RWPE2 (cell line): ENCODE measurements at regions not wholly inside any gene's neighbourhood (a gene's known extent, or its start where the extent isn't known, plus 50 kb on each side); places are given as distances from the start of the nearest gene placed in this dataset.

ENCODE experiments used
- ATAC-seq: fragments of 200-7000 bp; cut with Tn5 transposase; 3 replicates; pipeline ENCODE4 v1.9.1; 2021; ENCODE audit warnings: low read depth
- DNase-seq: peaks from one replicate; pipeline ENCODE4 v3.0.0-alpha.2; 2020; ENCODE audit warnings: low spot score
- H3K27ac ChIP-seq: fragments of 450-650 bp; 2 replicates; pipeline ENCODE4 v1.5.1; 2017; ENCODE audit warnings: mild to moderate bottlenecking; ENCODE audit not compliant: poor library complexity, severe bottlenecking
- H3K27me3 ChIP-seq: fragments of 250-450 bp; sonication (Bioruptor Pico); 2 replicates; pipeline ENCODE4 v1.5.1; 2021; ENCODE audit warnings: mild to moderate bottlenecking, moderate library complexity; ENCODE audit not compliant: insufficient read depth, poor library complexity, severe bottlenecking
- H3K36me3 ChIP-seq: fragments of 250-450 bp; sonication (Bioruptor Pico); 2 replicates; pipeline ENCODE4 v1.5.1; 2020; ENCODE audit warnings: low read depth, mild to moderate bottlenecking, moderate library complexity
- H3K4me1 ChIP-seq: fragments of 250-450 bp; sonication (Bioruptor Pico); 2 replicates; pipeline ENCODE4 v1.5.1; 2021; ENCODE audit warnings: mild to moderate bottlenecking, moderate library complexity; ENCODE audit not compliant: insufficient read depth, poor library complexity, severe bottlenecking
- H3K4me3 ChIP-seq: fragments of 250-450 bp; sonication (Bioruptor Pico); 2 replicates; pipeline ENCODE4 v1.5.1; 2021; ENCODE audit warnings: mild to moderate bottlenecking, moderate library complexity; ENCODE audit not compliant: severe bottlenecking
- H3K9me3 ChIP-seq: fragments of 250-450 bp; sonication (Bioruptor Pico); 2 replicates; pipeline ENCODE4 v1.5.1; 2021; ENCODE audit warnings: mild to moderate bottlenecking, moderate library complexity; ENCODE audit not compliant: severe bottlenecking
- CTCF ChIP-seq: fragments of 450-650 bp; IDR thresholded peaks from one replicate; pipeline ENCODE4 v1.5.1; 2017; ENCODE audit warnings: mild to moderate bottlenecking, moderate library complexity; ENCODE audit not compliant: poor library complexity, severe bottlenecking

GRCh38 chr2:172241222-172241621 lies 138.5 kb upstream of the DLX2 start:
- H3K27me3 ChIP-seq, result no peaks in the 10 kb centered on the region
- no peak for TF ChIP-seq CTCF
- H3K4me3 ChIP-seq, result no peak overlapping the region
- no peaks in the 10 kb centered on the region for H3K36me3 ChIP-seq
- ATAC-seq, result no peak
- DNase-seq, result no peak
- H3K9me3 ChIP-seq, result no peaks in the 10 kb centered on the region
- H3K27ac ChIP-seq, result no peak overlapping the region
- H3K4me1 ChIP-seq, result peaks cover 3% of the 10 kb centered on the region

GRCh38 chr2:172242471-172242870 lies 139.8 kb upstream of the DLX2 start:
- no peak overlapping the region for H3K27ac ChIP-seq
- DNase-seq (no peak), ATAC-seq (no peak)
- TF ChIP-seq CTCF, result no peak
- H3K9me3 ChIP-seq, result no peaks in the 10 kb centered on the region
- H3K4me3 ChIP-seq, result no peak overlapping the region
- peaks cover 16% of the 10 kb centered on the region for H3K4me1 ChIP-seq
- no peaks in the 10 kb centered on the region for H3K36me3 ChIP-seq
- no peaks in the 10 kb centered on the region for H3K27me3 ChIP-seq

- ATAC-seq (no peak), DNase-seq (no peak)
- Histone ChIP-seq H3K36me3 (no peaks in the 10 kb centered on the region), H3K4me1 (peaks cover 20% of the 10 kb centered on the region), H3K27me3 (no peaks in the 10 kb centered on the region), H3K27ac (no peak overlapping the region), H3K4me3 (no peak overlapping the region), H3K9me3 (no peaks in the 10 kb centered on the region)
- TF ChIP-seq CTCF, result no peak
Observed at GRCh38 chr2:172242961-172243360, 140.3 kb upstream of the DLX2 start.

- TF ChIP-seq CTCF, result no peak
- H3K4me1 ChIP-seq, result peaks cover 37% of the 10 kb centered on the region
- H3K9me3 ChIP-seq, result no peaks in the 10 kb centered on the region
- H3K27ac ChIP-seq, result no peak overlapping the region
- no peak for DNase-seq
- H3K4me3 ChIP-seq, result no peak overlapping the region
- no peaks in the 10 kb centered on the region for H3K36me3 ChIP-seq
- H3K27me3 ChIP-seq, result no peaks in the 10 kb centered on the region
- no peak for ATAC-seq
Observed at GRCh38 chr2:172244419-172245130, 141.9 kb upstream of the DLX2 start.

- H3K4me1 ChIP-seq, result peaks cover 57% of the 10 kb centered on the region
- DNase-seq (no peak), ATAC-seq (peak; percentile 1; the same call in 1 of the 3 replicates)
- no peak for TF ChIP-seq CTCF
- no peak overlapping the region for H3K4me3 ChIP-seq
- no peaks in the 10 kb centered on the region for H3K27me3 ChIP-seq
- H3K27ac ChIP-seq, result peak overlapping the region; percentile 100
- H3K9me3 ChIP-seq, result no peaks in the 10 kb centered on the region
- H3K36me3 ChIP-seq, result no peaks in the 10 kb centered on the region
Observed at GRCh38 chr2:172246649-172247048, 143.9 kb upstream of the DLX2 start.
